ENCODE measurements at regions not wholly inside any gene's neighbourhood (a gene's known extent, or its start where the extent isn't known, plus 50 kb on each side); places are given as distances from the start of the nearest gene placed in this dataset.
"Not testable (repeated sequence)": the region's sequence is repeated elsewhere in the genome, so short reads cannot be mapped to it uniquely, and the experiment has no call there.

GRCh38 chr1:161427733-161428516 lies 60.2 kb upstream of the CFAP126 start (continued):
- no peak for TF ChIP-seq REST (IDR thresholded peaks at IDR 0.05; ENCODE audit: low read depth)
- peak; percentile 47; the same call in 1 of the 2 replicates for TF ChIP-seq MAX (IDR thresholded peaks at IDR 0.05)

GRCh38 chr1:161422914-161423313 lies 55.2 kb upstream of the CFAP126 start:
- CTCF ChIA-PET; H3K9ac ChIP-seq (ENCODE audit: low read length); H4K20me1 ChIP-seq (ENCODE audit: insufficient read depth); POLR2A ChIA-PET; H3K27ac ChIP-seq (ENCODE audit: low read depth, low read length); H3K79me2 ChIP-seq (ENCODE audit: insufficient read depth, low read length); DNase-seq (ENCODE audit: low read depth, low spot score); intact Hi-C loops (cut with micrococcal nuclease); H3K9me2 ChIP-seq (ENCODE audit: insufficient read depth); BruUV-seq (replicated peaks); RAD21 ChIA-PET (ENCODE audit: low non-redundant PET in 1 of 2, low total read pairs in 2 of 2, uncharacterized antibody in 2 of 2, unreplicated experiment in 2 of 2); ATAC-seq; H3K27me3 ChIP-seq (ENCODE audit: insufficient read depth, low read length); H3K4me2 ChIP-seq (ENCODE audit: low read length); H3K4me3 ChIP-seq (replicated peaks in 1 of 2; ENCODE audit: low read depth in 1 of 2, low read length in 2 of 2); H3K9me3 ChIP-seq (ENCODE audit: control insufficient read depth in 1 of 2, insufficient read depth in 1 of 2, low read depth in 1 of 2, low read length in 2 of 2); H2AFZ ChIP-seq (ENCODE audit: low read depth, low read length, poor library complexity, severe bottlenecking); H3K36me3 ChIP-seq (ENCODE audit: control insufficient read depth in 1 of 2, insufficient read depth in 2 of 2, low read length in 2 of 2): not testable (repeated sequence)
- peaks cover 18 to 46% of the 10 kb centered on the region in 2 experiments for H3K4me1 ChIP-seq (ENCODE audit: control insufficient read depth in 1 of 2, insufficient read depth in 2 of 2, low read length in 2 of 2)

Data from HCT116 (cell line).